ENCODE measurements at regions not wholly inside any gene's neighbourhood (a gene's known extent, or its start where the extent isn't known, plus 50 kb on each side); places are given as distances from the start of the nearest gene placed in this dataset.

- Histone ChIP-seq H2BK5ac (ENCODE audit: low read depth, low read length, poor library complexity) (no peak overlapping the region), H3K36me3 (ENCODE audit: control insufficient read depth in 1 of 2, insufficient read depth in 2 of 2, low read length in 2 of 2) (no peaks in the 10 kb centered on the region), H3K79me2 (ENCODE audit: control insufficient read depth, insufficient read depth, low read length, poor library complexity) (no peaks in the 10 kb centered on the region), H2BK12ac (ENCODE audit: low read length) (no peak overlapping the region), H4K91ac (ENCODE audit: low read depth, low read length) (no peak overlapping the region), H3K4me1 (ENCODE audit: control insufficient read depth in 1 of 2, insufficient read depth in 2 of 2, low read length in 2 of 2) (no peaks in the 10 kb centered on the region), H3K4ac (ENCODE audit: low read depth, low read length) (no peak overlapping the region), H3K4me2 (ENCODE audit: low read length) (no peak overlapping the region), H3K9ac (ENCODE audit: low read length) (no peak overlapping the region), H2AK5ac (ENCODE audit: low read length) (no peak overlapping the region), H3K79me1 (ENCODE audit: low read length) (no peaks in the 10 kb centered on the region), H4K12ac (ENCODE audit: low read depth, low read length) (no peak overlapping the region), H3K4me3 (ENCODE audit: low read depth, low read length) (no peak overlapping the region), H2BK120ac (ENCODE audit: insufficient read depth, low read length, poor library complexity) (no peak overlapping the region), H3K18ac (ENCODE audit: low read length) (no peak overlapping the region), H2AFZ (ENCODE audit: insufficient read depth, low read length, poor library complexity) (no peak overlapping the region), H3K9me3 (ENCODE audit: insufficient read depth, low read depth, low read length) (no peaks in the 10 kb centered on the region), H3K27ac (ENCODE audit: low read depth, low read length) (no peak overlapping the region), H3K27me3 (ENCODE audit: insufficient read depth, low read length) (no peaks in the 10 kb centered on the region), H4K8ac (ENCODE audit: low read depth, low read length) (no peak overlapping the region), H3K23ac (ENCODE audit: low read length) (no peak overlapping the region), H3K14ac (ENCODE audit: low read length) (no peak overlapping the region)
- no CpG with 5 or more reads among the region's 3 CpGs for WGBS (ENCODE audit: extremely low coverage, insufficient coverage, insufficient read length)
- no peak for DNase-seq
Measured at GRCh38 chr3:76834657-76835056, 205.2 kb upstream of the ROBO2 start.

DNA sequence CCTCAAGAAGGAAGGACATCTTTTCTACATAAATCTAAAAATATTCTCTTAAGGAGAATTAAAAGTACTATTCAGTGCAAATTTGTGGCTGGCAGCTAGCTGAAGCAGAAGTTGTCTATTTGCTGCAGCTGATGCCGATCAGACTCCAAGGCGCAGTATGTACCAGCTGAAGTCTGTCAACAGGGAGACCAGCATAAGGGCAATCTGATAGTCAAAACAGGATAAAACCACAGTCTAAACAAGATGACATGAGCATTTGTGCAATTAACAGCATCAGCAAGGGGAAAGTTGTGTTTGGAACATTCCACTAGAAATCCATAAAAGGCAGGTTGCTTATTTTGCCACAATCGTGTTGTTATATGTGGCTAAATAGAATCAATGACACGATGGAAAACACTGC, 198.2 kb upstream of the ROBO2 start:
- Histone ChIP-seq H2BK5ac (ENCODE audit: low read depth, low read length, poor library complexity) (no peak overlapping the region), H3K9ac (ENCODE audit: low read length) (no peak overlapping the region), H2BK12ac (ENCODE audit: low read length) (no peak overlapping the region), H4K8ac (ENCODE audit: low read depth, low read length) (no peak overlapping the region), H3K14ac (ENCODE audit: low read length) (no peak overlapping the region), H3K27me3 (ENCODE audit: insufficient read depth, low read length) (no peaks in the 10 kb centered on the region), H3K27ac (ENCODE audit: low read depth, low read length) (no peak overlapping the region), H4K91ac (ENCODE audit: low read depth, low read length) (no peak overlapping the region), H2AK5ac (ENCODE audit: low read length) (no peak overlapping the region), H3K4me3 (ENCODE audit: low read depth, low read length) (no peak overlapping the region), H3K4me2 (ENCODE audit: low read length) (no peak overlapping the region), H4K12ac (ENCODE audit: low read depth, low read length) (no peak overlapping the region), H3K23ac (ENCODE audit: low read length) (no peak overlapping the region), H3K4me1 (ENCODE audit: control insufficient read depth in 1 of 2, insufficient read depth in 2 of 2, low read length in 2 of 2) (no peaks in the 10 kb centered on the region), H3K36me3 (ENCODE audit: control insufficient read depth in 1 of 2, insufficient read depth in 2 of 2, low read length in 2 of 2) (no peaks in the 10 kb centered on the region), H3K79me2 (ENCODE audit: control insufficient read depth, insufficient read depth, low read length, poor library complexity) (no peaks in the 10 kb centered on the region), H2BK120ac (ENCODE audit: insufficient read depth, low read length, poor library complexity) (no peak overlapping the region), H3K9me3 (ENCODE audit: insufficient read depth, low read depth, low read length) (no peaks in the 10 kb centered on the region), H3K4ac (ENCODE audit: low read depth, low read length) (no peak overlapping the region), H3K79me1 (ENCODE audit: low read length) (no peaks in the 10 kb centered on the region), H3K18ac (ENCODE audit: low read length) (no peak overlapping the region), H2AFZ (ENCODE audit: insufficient read depth, low read length, poor library complexity) (no peak overlapping the region)
- no peak for DNase-seq
- no CpG with 5 or more reads among the region's 4 CpGs for WGBS (ENCODE audit: extremely low coverage, insufficient coverage, insufficient read length)

- Histone ChIP-seq H4K8ac (ENCODE audit: low read depth, low read length) (no peak overlapping the region), H4K12ac (ENCODE audit: low read depth, low read length) (no peak overlapping the region), H3K4ac (ENCODE audit: low read depth, low read length) (no peak overlapping the region), H4K91ac (ENCODE audit: low read depth, low read length) (no peak overlapping the region), H3K27me3 (ENCODE audit: insufficient read depth, low read length) (no peaks in the 10 kb centered on the region), H3K14ac (ENCODE audit: low read length) (no peak overlapping the region), H3K79me2 (ENCODE audit: control insufficient read depth, insufficient read depth, low read length, poor library complexity) (no peaks in the 10 kb centered on the region), H3K9me3 (ENCODE audit: insufficient read depth, low read depth, low read length) (no peaks in the 10 kb centered on the region), H3K4me2 (ENCODE audit: low read length) (no peak overlapping the region), H2AK5ac (ENCODE audit: low read length) (no peak overlapping the region), H3K36me3 (ENCODE audit: control insufficient read depth in 1 of 2, insufficient read depth in 2 of 2, low read length in 2 of 2) (no peaks in the 10 kb centered on the region), H2BK12ac (ENCODE audit: low read length) (no peak overlapping the region), H3K27ac (ENCODE audit: low read depth, low read length) (no peak overlapping the region), H3K18ac (ENCODE audit: low read length) (no peak overlapping the region), H3K79me1 (ENCODE audit: low read length) (no peaks in the 10 kb centered on the region), H3K4me3 (ENCODE audit: low read depth, low read length) (no peak overlapping the region), H3K4me1 (ENCODE audit: control insufficient read depth in 1 of 2, insufficient read depth in 2 of 2, low read length in 2 of 2) (no peaks in the 10 kb centered on the region), H3K9ac (ENCODE audit: low read length) (no peak overlapping the region), H2BK5ac (ENCODE audit: low read depth, low read length, poor library complexity) (no peak overlapping the region), H2AFZ (ENCODE audit: insufficient read depth, low read length, poor library complexity) (no peak overlapping the region), H3K23ac (ENCODE audit: low read length) (no peak overlapping the region), H2BK120ac (ENCODE audit: insufficient read depth, low read length, poor library complexity) (no peak overlapping the region)
- no CpG with 5 or more reads among the region's 1 CpG for WGBS (ENCODE audit: extremely low coverage, insufficient coverage, insufficient read length)
- no peak for DNase-seq
Measured at GRCh38 chr3:76842216-76842615, 197.7 kb upstream of the ROBO2 start.

- Histone ChIP-seq H3K4me1 (ENCODE audit: control insufficient read depth in 1 of 2, insufficient read depth in 2 of 2, low read length in 2 of 2) (no peaks in the 10 kb centered on the region), H4K8ac (ENCODE audit: low read depth, low read length) (no peak overlapping the region), H3K9ac (ENCODE audit: low read length) (no peak overlapping the region), H2BK5ac (ENCODE audit: low read depth, low read length, poor library complexity) (no peak overlapping the region), H3K23ac (ENCODE audit: low read length) (no peak overlapping the region), H3K36me3 (ENCODE audit: control insufficient read depth in 1 of 2, insufficient read depth in 2 of 2, low read length in 2 of 2) (no peaks in the 10 kb centered on the region), H3K18ac (ENCODE audit: low read length) (no peak overlapping the region), H2BK120ac (ENCODE audit: insufficient read depth, low read length, poor library complexity) (no peak overlapping the region), H3K4ac (ENCODE audit: low read depth, low read length) (no peak overlapping the region), H3K4me2 (ENCODE audit: low read length) (no peak overlapping the region), H3K79me1 (ENCODE audit: low read length) (no peaks in the 10 kb centered on the region), H3K27ac (ENCODE audit: low read depth, low read length) (no peak overlapping the region), H3K27me3 (ENCODE audit: insufficient read depth, low read length) (no peaks in the 10 kb centered on the region), H3K4me3 (ENCODE audit: low read depth, low read length) (no peak overlapping the region), H2AFZ (ENCODE audit: insufficient read depth, low read length, poor library complexity) (no peak overlapping the region), H3K79me2 (ENCODE audit: control insufficient read depth, insufficient read depth, low read length, poor library complexity) (no peaks in the 10 kb centered on the region), H4K91ac (ENCODE audit: low read depth, low read length) (no peak overlapping the region), H2BK12ac (ENCODE audit: low read length) (no peak overlapping the region), H2AK5ac (ENCODE audit: low read length) (no peak overlapping the region), H3K9me3 (ENCODE audit: insufficient read depth, low read depth, low read length) (no peaks in the 10 kb centered on the region), H3K14ac (ENCODE audit: low read length) (no peak overlapping the region), H4K12ac (ENCODE audit: low read depth, low read length) (no peak overlapping the region)
- no CpG with 5 or more reads among the region's 2 CpGs for WGBS (ENCODE audit: extremely low coverage, insufficient coverage, insufficient read length)
- DNase-seq = no peak
Measured at GRCh38 chr3:76855451-76855850, 184.4 kb upstream of the ROBO2 start.
